GM12874 (cell line): ENCODE measurements at regions not wholly inside any gene's neighbourhood (a gene's known extent, or its start where the extent isn't known, plus 50 kb on each side); places are given as distances from the start of the nearest gene placed in this dataset.

Experiments used
- TF ChIP-seq, protein P1 (sequence below): IDR thresholded peaks from 2 replicates; pipeline ENCODE4 v1.5.1; 2011; ENCODE audit warnings: low read depth, mild to moderate bottlenecking, control low read depth, low read length, moderate library complexity; ENCODE audit not compliant: insufficient read depth

GRCh38 chr7:156026076-156026600, 213.9 kb upstream of the SHH start:
- TF ChIP-seq, protein P1, sequence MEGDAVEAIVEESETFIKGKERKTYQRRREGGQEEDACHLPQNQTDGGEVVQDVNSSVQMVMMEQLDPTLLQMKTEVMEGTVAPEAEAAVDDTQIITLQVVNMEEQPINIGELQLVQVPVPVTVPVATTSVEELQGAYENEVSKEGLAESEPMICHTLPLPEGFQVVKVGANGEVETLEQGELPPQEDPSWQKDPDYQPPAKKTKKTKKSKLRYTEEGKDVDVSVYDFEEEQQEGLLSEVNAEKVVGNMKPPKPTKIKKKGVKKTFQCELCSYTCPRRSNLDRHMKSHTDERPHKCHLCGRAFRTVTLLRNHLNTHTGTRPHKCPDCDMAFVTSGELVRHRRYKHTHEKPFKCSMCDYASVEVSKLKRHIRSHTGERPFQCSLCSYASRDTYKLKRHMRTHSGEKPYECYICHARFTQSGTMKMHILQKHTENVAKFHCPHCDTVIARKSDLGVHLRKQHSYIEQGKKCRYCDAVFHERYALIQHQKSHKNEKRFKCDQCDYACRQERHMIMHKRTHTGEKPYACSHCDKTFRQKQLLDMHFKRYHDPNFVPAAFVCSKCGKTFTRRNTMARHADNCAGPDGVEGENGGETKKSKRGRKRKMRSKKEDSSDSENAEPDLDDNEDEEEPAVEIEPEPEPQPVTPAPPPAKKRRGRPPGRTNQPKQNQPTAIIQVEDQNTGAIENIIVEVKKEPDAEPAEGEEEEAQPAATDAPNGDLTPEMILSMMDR = no peak

DNA sequence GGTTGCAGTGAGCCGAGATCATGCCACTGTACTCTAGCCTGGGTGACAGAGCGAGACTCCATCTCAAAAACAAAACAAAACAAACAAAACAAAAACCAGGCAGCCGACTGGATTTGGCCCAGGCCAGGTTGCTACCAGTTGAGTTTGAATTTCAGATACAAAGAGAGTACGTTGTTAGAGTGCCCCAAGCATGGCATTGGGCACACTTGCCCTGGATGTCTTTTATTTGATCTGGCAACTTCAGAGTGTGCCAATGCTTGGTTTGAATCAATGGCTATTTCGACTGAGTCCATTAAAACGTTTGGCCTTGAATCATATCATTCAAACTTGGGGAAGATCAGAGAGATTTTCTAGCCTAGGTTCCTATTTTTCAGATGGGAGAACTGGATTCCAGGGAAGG, 213.4 kb upstream of the SHH start:
- TF ChIP-seq, protein P1 = no peak

DNA sequence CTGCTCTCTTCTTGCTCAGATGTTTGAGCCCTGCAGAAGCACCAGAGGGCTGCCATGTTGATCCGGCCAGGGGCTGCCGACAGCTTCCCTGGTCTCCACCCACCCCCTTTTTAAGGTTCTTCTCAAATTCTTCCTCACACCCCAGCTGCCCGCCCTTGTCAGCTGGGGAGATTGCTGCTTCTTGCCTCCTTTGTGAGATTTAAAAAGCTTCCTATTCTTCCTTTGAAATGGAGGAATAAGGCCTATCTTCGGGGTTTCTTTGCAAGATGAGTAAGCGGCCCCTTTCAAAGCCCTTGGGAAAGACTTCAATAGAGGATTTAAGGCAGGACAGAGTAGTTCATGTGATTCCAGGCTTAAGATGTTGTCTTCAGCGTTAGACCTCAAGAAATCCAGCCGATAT, 211.9 kb upstream of the SHH start:
- TF ChIP-seq, protein P1 = no peak

DNA sequence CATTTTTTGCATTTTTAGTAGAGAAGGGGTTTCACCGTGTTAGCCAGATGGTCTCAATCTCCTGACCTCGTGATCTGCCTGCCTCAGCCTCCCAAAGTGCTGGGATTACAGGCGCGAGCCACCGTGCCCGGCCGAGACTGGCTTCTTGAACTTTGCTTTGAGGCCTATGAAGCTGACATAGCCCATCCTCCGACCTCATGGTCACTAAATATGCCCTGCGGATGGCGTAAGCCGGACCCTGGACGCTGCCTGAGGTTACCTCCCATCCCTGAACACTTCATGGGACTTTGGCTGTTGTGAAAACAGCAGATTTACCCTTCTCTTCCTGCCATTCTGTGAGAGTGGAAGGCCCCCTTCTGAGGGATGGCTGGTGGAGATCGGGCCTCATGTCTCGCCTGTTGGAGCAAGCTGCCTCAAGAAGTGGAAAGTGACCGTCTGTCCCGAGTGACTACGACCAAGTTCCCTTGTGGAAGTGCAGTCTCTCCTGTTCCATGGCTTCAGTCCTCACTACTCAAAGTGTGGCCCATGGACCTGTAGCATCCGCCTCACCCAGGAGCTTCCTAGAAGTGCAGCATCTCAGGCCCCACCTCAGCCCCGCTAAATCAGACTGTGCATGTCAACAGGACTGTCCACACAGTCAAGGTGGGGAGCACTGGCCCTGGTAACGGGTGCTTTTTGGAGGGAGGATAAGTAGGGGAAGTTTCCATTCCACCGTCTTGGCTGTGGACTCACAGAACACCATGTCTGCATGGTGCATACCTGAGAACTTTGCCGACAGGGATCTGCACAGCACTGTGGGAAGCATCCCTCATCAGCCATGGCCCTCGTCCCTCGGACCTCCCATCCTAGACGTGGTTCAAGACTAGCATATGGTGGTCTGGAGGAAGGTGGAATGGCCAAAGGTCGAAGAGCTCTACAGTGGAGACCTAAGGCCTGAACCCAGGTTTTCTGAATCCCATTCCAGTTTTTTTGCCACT, 210.5 kb upstream of the SHH start:
- TF ChIP-seq, protein P1 = no peak

GRCh38 chr7:156021471-156021870, 209.2 kb upstream of the SHH start:
- TF ChIP-seq, protein P1 = no peak

GRCh38 chr7:156020566-156020965, 208.3 kb upstream of the SHH start:
- TF ChIP-seq, protein P1 = no peak

DNA sequence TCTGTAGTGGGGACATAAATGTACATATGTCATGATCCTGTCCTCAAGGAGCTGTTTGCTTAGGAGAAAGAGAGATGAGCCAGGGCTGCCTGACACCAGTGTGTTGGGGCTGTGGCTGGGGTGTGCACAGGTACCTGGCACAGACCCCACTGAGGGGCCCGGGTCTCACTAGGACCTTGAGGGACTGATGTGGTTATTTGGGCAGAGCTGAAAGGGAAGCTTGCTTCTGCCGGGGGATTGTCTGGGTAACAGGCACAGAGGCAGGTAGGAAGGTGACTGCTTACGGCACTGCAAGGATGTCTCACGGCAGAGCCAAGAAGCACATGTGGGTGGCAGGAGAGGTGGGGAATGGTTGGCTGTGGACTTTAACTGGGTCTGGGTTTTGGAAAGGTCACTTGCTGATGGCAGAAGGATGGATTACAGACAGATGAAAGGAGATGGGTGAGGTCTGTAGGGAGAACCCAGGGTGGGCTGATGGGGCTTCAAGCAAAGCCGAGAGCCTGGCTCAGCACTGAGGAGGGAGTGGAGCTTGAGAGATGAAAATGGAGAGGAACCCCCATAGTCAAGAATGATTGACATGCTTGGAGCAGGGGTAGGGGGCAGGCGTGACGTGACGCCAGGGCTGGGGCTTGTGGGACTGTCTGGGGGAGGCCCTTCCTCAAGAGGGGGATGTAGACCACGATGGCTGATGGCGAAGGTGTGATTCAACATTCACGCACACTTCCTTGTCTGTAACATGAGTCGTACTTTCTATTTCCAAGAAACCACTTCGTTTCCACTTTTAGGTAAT, 207.7 kb upstream of the SHH start:
- TF ChIP-seq, protein P1 = no peak
